Pancreas (tissue), 10 donors: ENCODE measurements at regions not wholly inside any gene's neighbourhood (a gene's known extent, or its start where the extent isn't known, plus 50 kb on each side); places are given as distances from the start of the nearest gene placed in this dataset.

Experiments used
- ATAC-seq, 4 donors: fragments of 200-7000 bp; cut with Tn5 transposase; one replicate each; pipeline versions ENCODE4 v1.8.0 to v1.9.1; 2020; ENCODE audit warnings: mild to moderate bottlenecking in 4 of 4, moderate library complexity in 4 of 4
- DNase-seq, 6 donors: peaks; one replicate each; pipeline ENCODE4 v3.0.0-alpha.2; 2020
- FAIRE-seq: peaks from 2 replicates; lab custom pipeline; 2012; peaks lifted over from hg19 to GRCh38; lab: Jason Lieb, UNC
- H3K27ac ChIP-seq, 4 donors: fragments of 200-600 bp; sonication (generic); 1 replicate in 3 of 4; 2 replicates in 1 of 4; pipeline versions ENCODE4 v1.5.0 to v1.8.0; 2020
- H3K27me3 ChIP-seq, 4 donors: fragments of 200-600 bp; one replicate each; pipeline ENCODE4 v1.8.0; 2021
- H3K36me3 ChIP-seq, 3 donors: fragments of 200-600 bp; sonication (generic) in 1 of 3; one replicate each; pipeline versions ENCODE4 v1.5.0 to v1.8.0; 2020 to 2021
- H3K4me1 ChIP-seq, 3 donors: fragments of 200-600 bp; one replicate each; pipeline ENCODE4 v1.8.0; 2021
- H3K4me3 ChIP-seq, 4 donors: fragments of 200-600 bp; sonication (generic) in 2 of 4; one replicate each; pipeline versions ENCODE4 v1.5.0 to v1.8.0; 2020 to 2021
- H3K9me3 ChIP-seq, 4 donors: fragments of 200-600 bp; one replicate each; pipeline ENCODE4 v1.8.0; 2021
- CTCF ChIP-seq, 4 donors: fragments of 200-600 bp; sonication (generic) in 3 of 4; IDR thresholded peaks; one replicate each; pipeline versions ENCODE4 v1.5.0 to v1.8.0; 2021; ENCODE audit warnings: antibody characterized with exemption in 4 of 4
- WGBS, 2 donors: extraction: QIAGEN DNeasy Blood & Tissue Kit; methylation state at CpG; one replicate each; pipeline ENCODE4 v1.1.7; 2013; 5-methylcytosine and 5-hydroxymethylcytosine counted together
- intact Hi-C, 3 donors: fragments of 100-400 bp; cut with DNase I; formaldehyde crosslinking; loops; one replicate each; pipeline versions ENCODE4 v1.11.1 to v1.14.2; 2022
- donor health status: healthy with polysubstance abuse.
- donor health status: DM: no; HTN: no; CAD: no; lungs with moderate emphysema.
- donor health status: DM: no; HTN: no; CAD: no.
- donor health status: control.
- donor health status: control.
- donor health status: Bipolar disorder and iron deficiency.
- donor health status: DM: yes; HTN: yes; CAD: no.
- donor health status: DM: no; HTN: no; CAD: no.
- donor health status: DM: no; HTN: no; CAD: no.
- donor health status: DM: yes; HTN: yes; CAD: no.

GRCh38 chr5:111997711-111998110 is 240.7 kb upstream of the NREP start:
- H3K27ac ChIP-seq = no peak overlapping the region
- H3K4me3 ChIP-seq = no peak overlapping the region
- no peaks in the 10 kb centered on the region for H3K9me3 ChIP-seq
- ATAC-seq = peak in 2 of 4 donors; percentile 65 to 70
- no peak for TF ChIP-seq CTCF (IDR thresholded peaks at IDR 0.05)
- FAIRE-seq = no peak
- intact Hi-C loops = no loop called here
- peak in 1 of 6 donors; percentile 22 for DNase-seq
- H3K36me3 ChIP-seq = no peaks in the 10 kb centered on the region
- no peaks in the 10 kb centered on the region for H3K4me1 ChIP-seq
- H3K27me3 ChIP-seq = no peaks in the 10 kb centered on the region
- WGBS, 2 donors = 72 to 74% methylated on average over 3 of the region's 3 CpGs

GRCh38 chr5:111997308-111997707 is 240.3 kb upstream of the NREP start:
- H3K27me3 ChIP-seq = no peaks in the 10 kb centered on the region
- intact Hi-C loops = no loop called here
- FAIRE-seq (no peak), DNase-seq (no peak), ATAC-seq (no peak)
- TF ChIP-seq CTCF (IDR thresholded peaks at IDR 0.05) = no peak
- no peaks in the 10 kb centered on the region for H3K9me3 ChIP-seq
- H3K4me3 ChIP-seq = no peak overlapping the region
- H3K36me3 ChIP-seq = no peaks in the 10 kb centered on the region
- no peaks in the 10 kb centered on the region for H3K4me1 ChIP-seq
- 77 to 89% methylated on average over 5 of the region's 5 CpGs for WGBS, 2 donors
- no peak overlapping the region for H3K27ac ChIP-seq

- no peak for FAIRE-seq
- intact Hi-C loops = no loop called here
Measured at GRCh38 chr5:111996574-111996973, 239.6 kb upstream of the NREP start.

GRCh38 chr5:111995701-111996100 is 238.7 kb upstream of the NREP start:
- Histone ChIP-seq H3K36me3 (no peaks in the 10 kb centered on the region), H3K27ac (no peak overlapping the region), H3K4me1 (no peaks in the 10 kb centered on the region), H3K27me3 (no peaks in the 10 kb centered on the region), H3K4me3 (no peak overlapping the region), H3K9me3 (no peaks in the 10 kb centered on the region)
- TF ChIP-seq CTCF (IDR thresholded peaks at IDR 0.05) = no peak
- ATAC-seq (no peak), FAIRE-seq (no peak), DNase-seq (no peak)
- intact Hi-C loops = no loop called here
- WGBS, 2 donors = 66 to 74% methylated on average over 4 of the region's 4 CpGs

More at GRCh38 chr5:111996574-111996973, 239.6 kb upstream of the NREP start:
- WGBS, 2 donors = 66 to 76% methylated on average over 2 of the region's 2 CpGs
- Histone ChIP-seq H3K4me1 (no peaks in the 10 kb centered on the region), H3K36me3 (no peaks in the 10 kb centered on the region), H3K4me3 (no peak overlapping the region), H3K27me3 (no peaks in the 10 kb centered on the region), H3K27ac (no peak overlapping the region), H3K9me3 (no peaks in the 10 kb centered on the region)
- ATAC-seq = no peak
- DNase-seq = no peak
- TF ChIP-seq CTCF (IDR thresholded peaks at IDR 0.05) = no peak

- intact Hi-C loops = no loop called here
- no peak overlapping the region for H3K27ac ChIP-seq
- no peaks in the 10 kb centered on the region for H3K4me1 ChIP-seq
- no peak for TF ChIP-seq CTCF (IDR thresholded peaks at IDR 0.05)
- H3K4me3 ChIP-seq = no peak overlapping the region
- WGBS, 2 donors = 43 to 55% methylated on average over 2 of the region's 2 CpGs
- no peaks in the 10 kb centered on the region for H3K27me3 ChIP-seq
- FAIRE-seq (no peak), DNase-seq (no peak), ATAC-seq (no peak)
- H3K9me3 ChIP-seq = no peaks in the 10 kb centered on the region
- no peaks in the 10 kb centered on the region for H3K36me3 ChIP-seq
Measured at GRCh38 chr5:111993242-111993641, 236.2 kb upstream of the NREP start.
